ENCODE measurements at regions not wholly inside any gene's neighbourhood (a gene's known extent, or its start where the extent isn't known, plus 50 kb on each side); places are given as distances from the start of the nearest gene placed in this dataset.

DNA sequence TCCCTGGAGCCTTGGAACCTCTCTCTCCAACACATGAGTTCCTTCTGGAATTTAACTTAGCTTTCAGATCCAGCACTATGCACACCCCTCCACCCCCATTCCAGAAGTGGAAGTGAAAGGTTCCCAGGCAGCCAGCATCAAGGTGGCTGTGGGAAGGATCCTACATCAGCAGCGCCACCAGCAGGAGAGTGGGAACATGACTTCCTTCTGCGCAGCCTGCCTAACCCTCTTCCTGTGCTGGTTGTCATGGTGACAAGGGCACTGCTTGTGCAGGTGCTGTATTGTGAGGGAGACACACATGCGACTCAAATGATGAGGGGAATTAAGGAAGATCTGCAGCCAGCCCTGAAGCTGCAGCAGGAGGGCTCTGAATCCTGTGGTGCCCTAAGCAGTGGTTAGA lies 904.5 kb upstream of the API5 start:
- no peak for TF ChIP-seq POLR2AphosphoS5 (IDR thresholded peaks at IDR 0.05; ENCODE audit: low read depth, low read length)
- TF ChIP-seq, protein P1, sequence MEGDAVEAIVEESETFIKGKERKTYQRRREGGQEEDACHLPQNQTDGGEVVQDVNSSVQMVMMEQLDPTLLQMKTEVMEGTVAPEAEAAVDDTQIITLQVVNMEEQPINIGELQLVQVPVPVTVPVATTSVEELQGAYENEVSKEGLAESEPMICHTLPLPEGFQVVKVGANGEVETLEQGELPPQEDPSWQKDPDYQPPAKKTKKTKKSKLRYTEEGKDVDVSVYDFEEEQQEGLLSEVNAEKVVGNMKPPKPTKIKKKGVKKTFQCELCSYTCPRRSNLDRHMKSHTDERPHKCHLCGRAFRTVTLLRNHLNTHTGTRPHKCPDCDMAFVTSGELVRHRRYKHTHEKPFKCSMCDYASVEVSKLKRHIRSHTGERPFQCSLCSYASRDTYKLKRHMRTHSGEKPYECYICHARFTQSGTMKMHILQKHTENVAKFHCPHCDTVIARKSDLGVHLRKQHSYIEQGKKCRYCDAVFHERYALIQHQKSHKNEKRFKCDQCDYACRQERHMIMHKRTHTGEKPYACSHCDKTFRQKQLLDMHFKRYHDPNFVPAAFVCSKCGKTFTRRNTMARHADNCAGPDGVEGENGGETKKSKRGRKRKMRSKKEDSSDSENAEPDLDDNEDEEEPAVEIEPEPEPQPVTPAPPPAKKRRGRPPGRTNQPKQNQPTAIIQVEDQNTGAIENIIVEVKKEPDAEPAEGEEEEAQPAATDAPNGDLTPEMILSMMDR (IDR thresholded peaks at IDR 0.05) = no peak

All from Panc1 (cell line).